Middle frontal gyrus (tissue), 1 donor: ENCODE measurements at regions not wholly inside any gene's neighbourhood (a gene's known extent, or its start where the extent isn't known, plus 50 kb on each side); places are given as distances from the start of the nearest gene placed in this dataset.
"Not testable (repeated sequence)": the region's sequence is repeated elsewhere in the genome, so short reads cannot be mapped to it uniquely, and the experiment has no call there.

Source experiments
- DNase-seq: peaks from one replicate; pipeline ENCODE4 v3.0.0-alpha.2; 2015; ENCODE audit warnings: low spot score; ENCODE audit errors: extremely low spot score

- DNase-seq: not testable (repeated sequence)
Observed at GRCh38 chr3:166684077-166684476, 696.0 kb downstream of the ZBBX start.

- DNase-seq: no peak
Observed at GRCh38 chr3:166669781-166670180, 710.3 kb downstream of the ZBBX start.

GRCh38 chr3:166663194-166663593 lies 716.9 kb downstream of the ZBBX start:
- no peak for DNase-seq

- DNase-seq: no peak
Observed at GRCh38 chr3:166661621-166662020, 718.5 kb downstream of the ZBBX start.

- no peak for DNase-seq
Observed at GRCh38 chr3:166660962-166661361, 719.1 kb downstream of the ZBBX start.

- DNase-seq: no peak
Observed at GRCh38 chr3:166637984-166638530, 742.0 kb downstream of the ZBBX start.

- DNase-seq: no peak
Observed at GRCh38 chr3:166634091-166634746, 745.9 kb downstream of the ZBBX start.

- no peak for DNase-seq
Observed at GRCh38 chr3:166630190-166630589, 749.9 kb downstream of the ZBBX start.

GRCh38 chr3:166613365-166613764 lies 766.7 kb downstream of the ZBBX start:
- no peak for DNase-seq

- DNase-seq: not testable (repeated sequence)
Observed at GRCh38 chr3:166612761-166613160, 767.3 kb downstream of the ZBBX start.

GRCh38 chr3:166607933-166608521 lies 770.8 kb upstream of the BCHE start:
- DNase-seq: no peak

- DNase-seq: no peak
Observed at GRCh38 chr3:166606988-166607387, 769.8 kb upstream of the BCHE start.

GRCh38 chr3:166593776-166594175 lies 756.6 kb upstream of the BCHE start:
- no peak for DNase-seq

- no peak for DNase-seq
Observed at GRCh38 chr3:166582236-166582635, 745.0 kb upstream of the BCHE start.

- no peak for DNase-seq
Observed at GRCh38 chr3:166580561-166580960, 743.3 kb upstream of the BCHE start.

- no peak for DNase-seq
Observed at GRCh38 chr3:166575161-166575560, 737.9 kb upstream of the BCHE start.

GRCh38 chr3:166571686-166572085 lies 734.5 kb upstream of the BCHE start:
- DNase-seq: not testable (repeated sequence)

- no peak for DNase-seq
Observed at GRCh38 chr3:166570102-166570501, 732.9 kb upstream of the BCHE start.

GRCh38 chr3:166569589-166569988 lies 732.4 kb upstream of the BCHE start:
- DNase-seq: no peak

- DNase-seq: no peak
Observed at GRCh38 chr3:166560253-166560652, 723.0 kb upstream of the BCHE start.

GRCh38 chr3:166556955-166557354 lies 719.7 kb upstream of the BCHE start:
- DNase-seq: no peak

GRCh38 chr3:166554023-166554422 lies 716.8 kb upstream of the BCHE start:
- no peak for DNase-seq

- no peak for DNase-seq
Observed at GRCh38 chr3:166533740-166534139, 696.5 kb upstream of the BCHE start.
